IMR-90 (cell line): ENCODE measurements at regions not wholly inside any gene's neighbourhood (a gene's known extent, or its start where the extent isn't known, plus 50 kb on each side); places are given as distances from the start of the nearest gene placed in this dataset.

ENCODE experiments used
- ATAC-seq: fragments of 200-7000 bp; cut with Tn5 transposase; 2 replicates; pipeline ENCODE4 v1.9.1; 2020; ENCODE audit warnings: low read depth, mild to moderate bottlenecking, moderate library complexity
- BruUV-seq: library from RNA; stranded (reverse); fragments of 400-500 nt; replicated peaks from 2 replicates; lab custom pipeline; 2021; lab: Mats Ljungman, UMichigan
- CTCF ChIA-PET: fragments of 300-600 bp; formaldehyde crosslinking; extraction: SDS; loops from one replicate; lab custom pipeline; 2021; ENCODE audit warnings: antibody characterized with exemption; lab: Yijun Ruan, JAX
- POLR2A ChIA-PET: fragments of 300-600 bp; sonication (Branson Sonifier 250); formaldehyde crosslinking; loops from one replicate; lab custom pipeline; 2022; ENCODE audit warnings: antibody characterized with exemption; ENCODE audit not compliant: unreplicated experiment; lab: Charles Lee
- DNase-seq: peaks from one replicate; pipeline ENCODE4 v3.0.0; 2013
- H2AFZ ChIP-seq: replicated peaks from 2 replicates; pipeline ENCODE3; 2013; ENCODE audit warnings: low read length, mild to moderate bottlenecking; ENCODE audit not compliant: poor library complexity
- H2AK5ac ChIP-seq: 2 replicates; pipeline ENCODE4 v1.6.1; 2013; ENCODE audit warnings: low read depth, low read length, inconsistent platforms
- H2AK9ac ChIP-seq: replicated peaks from 2 replicates; pipeline ENCODE3; 2013; ENCODE audit warnings: mild to moderate bottlenecking, low read depth, low read length, moderate library complexity; ENCODE audit not compliant: poor library complexity
- H2BK120ac ChIP-seq: 2 replicates; pipeline ENCODE4 v1.6.1; 2013; ENCODE audit warnings: low read depth, low read length, inconsistent platforms
- H2BK15ac ChIP-seq: 3 replicates; pipeline ENCODE4 v1.6.1; 2013; ENCODE audit warnings: low read depth, low read length, inconsistent platforms
- H2BK20ac ChIP-seq: 2 replicates; pipeline ENCODE4 v1.6.1; 2013; ENCODE audit warnings: low read depth, mild to moderate bottlenecking, inconsistent platforms, low read length, moderate library complexity
- H2BK5ac ChIP-seq: 2 replicates; pipeline ENCODE4 v1.6.1; 2013; ENCODE audit warnings: mild to moderate bottlenecking, low read depth, low read length, inconsistent platforms; ENCODE audit not compliant: poor library complexity, severe bottlenecking
- H3K14ac ChIP-seq: replicated peaks from 2 replicates; pipeline ENCODE4 v1.6.1; 2013; ENCODE audit warnings: low read depth, low read length, inconsistent platforms
- H3K18ac ChIP-seq: 2 replicates; pipeline ENCODE4 v1.6.1; 2013; ENCODE audit warnings: low read depth, low read length, control low read depth
- H3K23ac ChIP-seq: 2 replicates; pipeline ENCODE4 v1.6.1; 2013; ENCODE audit warnings: low read depth, low read length, inconsistent platforms
- H3K27ac ChIP-seq: 2 replicates; pipeline ENCODE4 v1.5.1; 2013; ENCODE audit warnings: mild to moderate bottlenecking, control low read depth, low read length; ENCODE audit not compliant: insufficient read depth
- H3K27me3 ChIP-seq: 2 replicates; pipeline ENCODE4 v1.6.1; 2013; ENCODE audit warnings: low read length; ENCODE audit not compliant: control insufficient read depth, insufficient read depth
- H3K36me3 ChIP-seq: 2 replicates; pipeline ENCODE4 v1.6.1; 2013; ENCODE audit warnings: low read length, mixed read lengths; ENCODE audit not compliant: control insufficient read depth, insufficient read depth
- H3K4ac ChIP-seq: 2 replicates; pipeline ENCODE4 v1.6.1; 2013; ENCODE audit warnings: low read depth, low read length, inconsistent platforms
- H3K4me1 ChIP-seq: 2 replicates; pipeline ENCODE4 v1.6.1; 2013; ENCODE audit warnings: low read length, mixed read lengths; ENCODE audit not compliant: control insufficient read depth, insufficient read depth
- H3K4me2 ChIP-seq: 2 replicates; pipeline ENCODE4 v1.6.1; 2013; ENCODE audit warnings: low read depth, mild to moderate bottlenecking, control low read depth, low read length, moderate library complexity
- H3K4me3 ChIP-seq: 2 replicates; pipeline ENCODE4 v1.5.1; 2013; ENCODE audit warnings: low read depth, mild to moderate bottlenecking, control low read depth, low read length, moderate library complexity; ENCODE audit not compliant: insufficient read depth
- H3K56ac ChIP-seq: 2 replicates; pipeline ENCODE4 v1.6.1; 2013; ENCODE audit warnings: low read length, inconsistent platforms; ENCODE audit not compliant: insufficient read depth; ENCODE audit errors: extremely low read depth
- H3K79me1 ChIP-seq, 2 experiments: 2 replicates each; pipeline ENCODE4 v1.6.1; 2013; ENCODE audit warnings: low read length in 2 of 2, inconsistent platforms in 1 of 2, low read depth in 1 of 2
- H3K9ac ChIP-seq: 2 replicates; pipeline ENCODE4 v1.6.1; 2013; ENCODE audit warnings: low read depth, low read length, control low read depth
- H3K9me1 ChIP-seq: 2 replicates; pipeline ENCODE4 v1.6.1; 2013; ENCODE audit warnings: low read length, inconsistent platforms; ENCODE audit not compliant: insufficient read depth
- H3K9me3 ChIP-seq: 2 replicates; pipeline ENCODE4 v1.6.1; 2013; ENCODE audit warnings: low read length; ENCODE audit not compliant: control insufficient read depth, insufficient read depth
- H4K20me1 ChIP-seq: 2 replicates; pipeline ENCODE4 v1.6.1; 2013; ENCODE audit warnings: low read length, inconsistent platforms; ENCODE audit not compliant: insufficient read depth
- H4K5ac ChIP-seq: 2 replicates; pipeline ENCODE4 v1.6.1; 2013; ENCODE audit warnings: mild to moderate bottlenecking, low read depth, low read length, control low read depth
- H4K8ac ChIP-seq, 2 experiments: 2 replicates each; pipeline ENCODE4 v1.6.1; 2013; ENCODE audit warnings: low read depth in 2 of 2, low read length in 2 of 2, control low read depth in 1 of 2, inconsistent platforms in 1 of 2
- H4K91ac ChIP-seq: 2 replicates; pipeline ENCODE4 v1.6.1; 2013; ENCODE audit warnings: low read depth, low read length, inconsistent platforms; ENCODE audit not compliant: insufficient read depth
- BHLHE40 ChIP-seq: fragments of 150-350 bp; IDR thresholded peaks from 2 replicates; pipeline ENCODE4 v1.6.1; 2016; ENCODE audit warnings: mild to moderate bottlenecking, low read depth, low read length
- CEBPB ChIP-seq: IDR thresholded peaks from 2 replicates; pipeline ENCODE4 v1.6.1; 2012; ENCODE audit warnings: low read depth, low read length, improper control_type of control experiment
- ELK1 ChIP-seq: fragments of 150-350 bp; IDR thresholded peaks from 2 replicates; pipeline ENCODE4 v1.6.1; 2016; ENCODE audit warnings: low read depth, mild to moderate bottlenecking, low read length, moderate library complexity, borderline replicate concordance
- FOS ChIP-seq: fragments of 150-350 bp; IDR thresholded peaks from 2 replicates; pipeline ENCODE4 v1.6.1; 2016; ENCODE audit warnings: low read depth, low read length
- MAZ ChIP-seq: IDR thresholded peaks from 2 replicates; pipeline ENCODE4 v1.6.1; 2012; ENCODE audit warnings: low read depth, mild to moderate bottlenecking, low read length, improper control_type of control experiment, moderate library complexity, borderline replicate concordance
- MXI1 ChIP-seq: IDR thresholded peaks from 2 replicates; pipeline ENCODE4 v1.6.1; 2012; ENCODE audit warnings: low read depth, mild to moderate bottlenecking, low read length, moderate library complexity, borderline replicate concordance
- NFE2L2 ChIP-seq: fragments of 150-350 bp; IDR thresholded peaks from 2 replicates; pipeline ENCODE4 v1.6.1; 2016; ENCODE audit warnings: low read depth, mild to moderate bottlenecking, low read length
- RCOR1 ChIP-seq: IDR thresholded peaks from 2 replicates; pipeline ENCODE4 v1.6.1; 2012; ENCODE audit warnings: mild to moderate bottlenecking, low read length, improper control_type of control experiment; ENCODE audit not compliant: insufficient replicate concordance
- RFX5 ChIP-seq: IDR thresholded peaks from 2 replicates; pipeline ENCODE4 v1.8.0; 2012; ENCODE audit warnings: low read depth, mild to moderate bottlenecking, low read length, moderate library complexity
- SMC3 ChIP-seq: fragments of 150-350 bp; IDR thresholded peaks from 2 replicates; pipeline ENCODE4 v1.6.1; 2016; ENCODE audit warnings: low read depth, mild to moderate bottlenecking, antibody characterized with exemption, low read length, moderate library complexity
- USF2 ChIP-seq: fragments of 150-350 bp; IDR thresholded peaks from 2 replicates; pipeline ENCODE4 v1.6.1; 2017; ENCODE audit warnings: mild to moderate bottlenecking, antibody characterized with exemption, low read length, low read depth
- dilution Hi-C: fragments of 300-500 bp; cut with HindIII; formaldehyde crosslinking; loops from one replicate; pipeline ENCODE4 v1.14.3; 2018; ENCODE audit warnings: low sequenced_read_pairs; ENCODE audit not compliant: unreplicated experiment
- in situ Hi-C: fragments of 300-500 bp; cut with MboI; formaldehyde crosslinking; loops from 3 replicates; pipeline ENCODE4 v1.14.3; 2019; ENCODE audit warnings: low sequenced_read_pairs, inconsistent platforms, mixed read lengths
- intact Hi-C: fragments of 100-400 bp; cut with micrococcal nuclease; formaldehyde crosslinking; loops from 2 replicates; pipeline ENCODE4 v1.10.0; 2022

- in situ Hi-C loops = no loop called here
- BruUV-seq = no TSS peak
- Histone ChIP-seq H2AFZ (no peak overlapping the region), H4K5ac (no peak overlapping the region), H3K23ac (no peak overlapping the region), H2AK9ac (no peak overlapping the region), H3K14ac (no peak overlapping the region), H2AK5ac (no peak overlapping the region), H3K4me1 (no peaks in the 10 kb centered on the region; the same call in 1 of the 2 replicates), H3K4me2 (no peak overlapping the region), H2BK120ac (no peak overlapping the region), H4K91ac (no peak overlapping the region), H3K36me3 (no peaks in the 10 kb centered on the region), H3K18ac (no peak overlapping the region), H3K79me1 (no peaks in the 10 kb centered on the region), H3K27me3 (no peaks in the 10 kb centered on the region), H3K4me3 (no peak overlapping the region), H2BK15ac (no peak overlapping the region), H3K4ac (no peak overlapping the region), H3K27ac (no peak overlapping the region), H4K8ac (no peak overlapping the region), H2BK5ac (no peak overlapping the region), H3K9me3 (peaks cover 3% of the 10 kb centered on the region; the same call in 1 of the 2 replicates), H4K20me1 (no peaks in the 10 kb centered on the region), H3K56ac (no peak overlapping the region), H3K9ac (no peak overlapping the region), H2BK20ac (no peak overlapping the region), H3K9me1 (no peaks in the 10 kb centered on the region)
- DNase-seq (no peak), ATAC-seq (no peak)
- ChIA-PET CTCF (no interaction called here), POLR2A (no interaction called here)
- no peak for TF ChIP-seq CEBPB
- TF ChIP-seq FOS = no peak
- no peak for TF ChIP-seq MXI1
- TF ChIP-seq ELK1 = no peak
- TF ChIP-seq BHLHE40 = no peak
- no peak for TF ChIP-seq NFE2L2
- TF ChIP-seq USF2 = no peak
- TF ChIP-seq MAZ = no peak
- TF ChIP-seq RCOR1 = no peak
- TF ChIP-seq SMC3 = no peak
- TF ChIP-seq RFX5 = no peak
- intact Hi-C loops = loop anchor here (5.0 kb wide), 1 partner anchor 796 kb away; the partner anchor contains the start of gene ACVR2A
- dilution Hi-C loops = no loop called here
These were observed 793.6 kb upstream of the ACVR2A start for GRCh38 chr2:147051248-147051647.
